BLaER1 treated with 17β-estradiol and CSF1 and Interleukin-3, amounts not matched to agents 10 nM and 100 nM (cell line): ENCODE measurements at regions not wholly inside any gene's neighbourhood (a gene's known extent, or its start where the extent isn't known, plus 50 kb on each side); places are given as distances from the start of the nearest gene placed in this dataset.

Source experiments
- H3K27ac ChIP-seq, 11 experiments: shearing (Covaris generic); formaldehyde crosslinking; 2 replicates each; pipeline ENCODE4 v1.8.1; 2022
- H3K27me3 ChIP-seq, 11 experiments: shearing (Covaris generic); formaldehyde crosslinking; 2 replicates each; pipeline ENCODE4 v1.8.1; 2022
- H3K36me3 ChIP-seq, 11 experiments: shearing (Covaris generic); formaldehyde crosslinking; 2 replicates each; pipeline ENCODE4 v1.8.1; 2022
- H3K4me1 ChIP-seq, 10 experiments: shearing (Covaris generic); formaldehyde crosslinking; 2 replicates each; pipeline ENCODE4 v1.8.1; 2022
- H3K4me2 ChIP-seq, 11 experiments: shearing (Covaris generic); formaldehyde crosslinking; 2 replicates each; pipeline ENCODE4 v1.8.1; 2022
- H3K4me3 ChIP-seq, 10 experiments: shearing (Covaris generic); formaldehyde crosslinking; 2 replicates each; pipeline ENCODE4 v1.8.1; 2022
- H3K9ac ChIP-seq, 11 experiments: shearing (Covaris generic); formaldehyde crosslinking; 2 replicates each; pipeline ENCODE4 v1.8.1; 2022
- H3K9me3 ChIP-seq, 11 experiments: shearing (Covaris generic); formaldehyde crosslinking; replicated peaks in 1 of 11; 2 replicates each; pipeline ENCODE4 v1.8.1; 2022
- H4K20me1 ChIP-seq, 11 experiments: shearing (Covaris generic); formaldehyde crosslinking; 2 replicates each; pipeline ENCODE4 v1.8.1; 2022
- Cebpa-rat ChIP-seq, 11 experiments: shearing (Covaris generic); IDR thresholded peaks; 2 replicates each; pipeline ENCODE4 v1.8.1; 2022

DNA sequence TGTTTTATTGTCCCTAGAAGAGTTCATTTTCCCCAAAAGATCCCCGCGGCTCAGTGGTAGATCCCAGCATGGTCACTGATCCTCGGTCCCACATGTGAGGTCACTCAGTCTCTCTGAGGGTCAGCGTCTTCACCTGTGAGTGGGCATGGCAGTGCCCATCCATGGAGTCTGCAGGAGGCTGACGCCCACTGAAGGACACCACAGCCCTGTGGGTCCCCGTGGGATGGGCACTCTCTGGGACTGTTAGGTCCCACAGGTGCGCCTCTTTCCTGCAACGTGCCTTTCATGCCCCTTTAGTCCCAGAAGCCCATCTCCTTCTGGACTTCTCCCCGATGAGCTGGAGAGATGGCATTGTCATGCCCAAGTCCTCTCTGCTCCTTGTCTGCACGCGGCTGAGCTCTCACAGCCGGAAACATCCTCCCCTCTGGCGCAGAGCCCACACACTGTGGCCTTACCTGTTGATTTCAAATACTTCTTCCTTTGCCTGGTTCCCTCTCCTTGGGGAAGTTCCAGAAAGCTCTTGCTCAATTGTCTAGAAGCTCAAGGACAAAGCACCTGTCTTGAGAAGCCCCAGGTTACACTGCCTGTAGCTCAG, 75.9 kb downstream of the PTGR3 start:
- H3K4me1 ChIP-seq = peaks cover 0 to 5% (median 0%) of the 10 kb centered on the region in 10 experiments; a peak in 2 of 20 replicates
- no peaks in the 10 kb centered on the region for H3K27me3 ChIP-seq
- no peak overlapping the region for H3K4me3 ChIP-seq
- H3K36me3 ChIP-seq = no peaks in the 10 kb centered on the region
- no peak for TF ChIP-seq Cebpa-rat (IDR thresholded peaks at IDR 0.05)
- H4K20me1 ChIP-seq = no peaks in the 10 kb centered on the region; a peak in 1 of 22 replicates
- H3K9ac ChIP-seq = no peak overlapping the region
- H3K4me2 ChIP-seq = no peak overlapping the region
- no peak overlapping the region for H3K27ac ChIP-seq
- no peaks in the 10 kb centered on the region for H3K9me3 ChIP-seq

DNA sequence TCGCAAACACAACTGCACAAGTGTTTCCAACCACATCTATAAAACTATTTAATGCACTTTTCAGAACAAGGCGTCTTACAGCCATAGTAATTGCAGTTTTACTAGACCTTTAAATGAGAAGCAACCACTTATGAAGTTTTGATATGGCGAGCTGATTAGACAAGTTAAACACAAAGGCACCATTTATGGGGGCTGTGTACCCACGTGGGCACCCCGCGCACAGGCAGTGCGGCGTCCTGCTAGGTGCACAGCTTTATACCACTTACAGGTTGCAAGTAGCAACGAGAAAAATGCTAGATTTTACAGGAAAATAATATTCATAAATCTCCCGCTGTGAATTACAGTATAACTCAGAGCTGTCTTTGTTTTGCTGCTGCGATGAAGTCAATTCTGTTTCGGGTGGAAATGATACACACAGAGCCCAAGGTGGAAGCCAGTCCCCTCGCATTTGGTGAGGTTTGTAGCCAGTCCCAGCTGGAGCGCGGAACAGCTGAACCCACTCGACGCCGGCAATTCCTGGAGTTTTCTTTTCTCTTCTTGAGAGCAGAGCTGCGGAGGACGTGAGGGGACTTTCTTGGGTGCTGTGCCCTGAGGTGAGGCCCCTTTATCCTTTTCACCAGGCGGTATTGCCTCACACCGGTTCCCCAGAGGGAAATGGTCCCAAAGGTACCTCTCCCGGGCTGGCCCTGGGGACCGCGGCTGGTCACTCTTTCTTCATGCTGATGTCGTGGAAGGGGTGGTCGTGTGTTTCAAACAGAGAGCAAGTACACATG, 76.7 kb downstream of the PTGR3 start:
- TF ChIP-seq Cebpa-rat (IDR thresholded peaks at IDR 0.05) = no peak
- Histone ChIP-seq H3K9ac (no peak overlapping the region), H3K9me3 (no peaks in the 10 kb centered on the region), H3K4me3 (no peak overlapping the region), H4K20me1 (no peaks in the 10 kb centered on the region; a peak in 1 of 22 replicates), H3K4me2 (no peak overlapping the region), H3K27ac (no peak overlapping the region), H3K36me3 (no peaks in the 10 kb centered on the region), H3K27me3 (no peaks in the 10 kb centered on the region), H3K4me1 (peaks cover 0 to 5% (median 0%) of the 10 kb centered on the region in 10 experiments; a peak in 2 of 20 replicates)

DNA sequence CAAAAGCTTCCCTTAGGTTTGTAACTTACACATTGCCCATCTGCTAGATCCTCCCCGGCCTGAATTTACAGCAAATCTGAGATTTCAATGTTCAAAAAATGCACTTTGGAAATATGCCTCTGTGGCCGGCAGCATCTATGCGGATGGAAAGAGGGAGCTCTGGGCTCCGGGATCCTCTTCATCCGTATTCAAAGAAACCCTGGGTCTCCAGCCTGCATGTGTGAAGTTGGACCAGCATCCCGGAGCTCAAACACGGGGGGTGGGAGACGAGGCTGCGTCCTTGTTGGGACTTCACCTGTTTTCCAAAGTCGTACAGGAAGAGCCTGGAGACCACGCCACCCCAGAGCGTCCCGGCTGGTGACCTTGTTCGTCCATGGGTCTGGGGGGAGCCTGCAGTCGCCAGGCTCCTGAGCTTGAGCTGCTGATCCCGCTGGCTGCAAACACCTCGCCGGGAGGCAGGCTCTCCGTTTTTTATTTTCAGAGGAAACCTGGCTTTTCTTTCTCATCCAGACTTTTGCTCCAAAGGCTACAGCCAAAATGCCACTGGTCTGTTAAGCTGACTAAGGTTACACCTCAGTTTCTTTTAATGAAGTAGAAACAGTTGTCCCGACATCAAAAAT, 77.4 kb downstream of the PTGR3 start:
- Histone ChIP-seq H3K4me1 (peaks cover 0 to 5% (median 0%) of the 10 kb centered on the region in 10 experiments; a peak in 2 of 20 replicates), H4K20me1 (no peaks in the 10 kb centered on the region; a peak in 1 of 22 replicates), H3K9ac (no peak overlapping the region), H3K4me3 (no peak overlapping the region), H3K27me3 (no peaks in the 10 kb centered on the region), H3K36me3 (no peaks in the 10 kb centered on the region), H3K27ac (no peak overlapping the region), H3K9me3 (no peaks in the 10 kb centered on the region), H3K4me2 (no peak overlapping the region)
- TF ChIP-seq Cebpa-rat (IDR thresholded peaks at IDR 0.05) = no peak

DNA sequence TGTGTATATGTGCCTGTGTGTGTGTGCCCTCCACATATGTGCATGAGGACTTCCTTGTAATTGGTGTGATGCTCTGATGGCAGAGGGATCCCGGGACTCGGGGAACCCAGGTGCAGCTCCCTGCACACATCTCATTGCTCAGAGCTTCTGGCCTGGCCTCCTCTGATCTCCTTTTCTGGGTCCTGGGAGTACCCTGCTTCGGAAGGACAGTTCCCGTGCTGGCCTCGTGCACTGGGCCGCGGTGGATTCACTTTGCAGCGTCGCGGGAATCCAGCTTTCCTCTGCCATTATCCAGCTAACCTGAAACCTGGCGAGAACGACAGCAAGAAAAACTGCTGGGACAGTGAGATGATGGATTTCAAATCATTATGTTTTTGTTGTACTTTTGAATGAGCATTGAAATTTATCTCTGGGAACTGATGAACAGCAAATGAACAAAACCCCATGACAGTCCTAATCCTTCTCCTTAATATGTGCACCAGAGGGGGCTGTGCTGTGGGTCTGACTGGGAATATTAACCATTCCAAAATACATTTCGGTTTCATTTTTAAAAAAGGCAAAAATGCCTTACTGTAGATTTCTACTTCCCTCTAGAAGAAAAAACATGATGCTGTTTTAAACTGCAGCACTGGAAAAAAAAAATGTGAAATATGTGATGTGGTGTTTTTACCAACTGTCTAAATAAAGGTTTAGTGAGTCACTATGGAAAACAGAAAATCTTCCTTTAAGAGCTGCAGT, 78.2 kb downstream of the PTGR3 start:
- H3K4me1 ChIP-seq = peaks cover 0 to 5% (median 0%) of the 10 kb centered on the region in 10 experiments; a peak in 2 of 20 replicates
- H3K4me3 ChIP-seq = no peak overlapping the region
- no peak for TF ChIP-seq Cebpa-rat (IDR thresholded peaks at IDR 0.05)
- no peak overlapping the region for H3K4me2 ChIP-seq
- H3K27ac ChIP-seq = no peak overlapping the region
- no peaks in the 10 kb centered on the region for H3K9me3 ChIP-seq
- H4K20me1 ChIP-seq = no peaks in the 10 kb centered on the region; a peak in 2 of 22 replicates
- H3K36me3 ChIP-seq = no peaks in the 10 kb centered on the region
- no peak overlapping the region for H3K9ac ChIP-seq
- no peaks in the 10 kb centered on the region for H3K27me3 ChIP-seq

DNA sequence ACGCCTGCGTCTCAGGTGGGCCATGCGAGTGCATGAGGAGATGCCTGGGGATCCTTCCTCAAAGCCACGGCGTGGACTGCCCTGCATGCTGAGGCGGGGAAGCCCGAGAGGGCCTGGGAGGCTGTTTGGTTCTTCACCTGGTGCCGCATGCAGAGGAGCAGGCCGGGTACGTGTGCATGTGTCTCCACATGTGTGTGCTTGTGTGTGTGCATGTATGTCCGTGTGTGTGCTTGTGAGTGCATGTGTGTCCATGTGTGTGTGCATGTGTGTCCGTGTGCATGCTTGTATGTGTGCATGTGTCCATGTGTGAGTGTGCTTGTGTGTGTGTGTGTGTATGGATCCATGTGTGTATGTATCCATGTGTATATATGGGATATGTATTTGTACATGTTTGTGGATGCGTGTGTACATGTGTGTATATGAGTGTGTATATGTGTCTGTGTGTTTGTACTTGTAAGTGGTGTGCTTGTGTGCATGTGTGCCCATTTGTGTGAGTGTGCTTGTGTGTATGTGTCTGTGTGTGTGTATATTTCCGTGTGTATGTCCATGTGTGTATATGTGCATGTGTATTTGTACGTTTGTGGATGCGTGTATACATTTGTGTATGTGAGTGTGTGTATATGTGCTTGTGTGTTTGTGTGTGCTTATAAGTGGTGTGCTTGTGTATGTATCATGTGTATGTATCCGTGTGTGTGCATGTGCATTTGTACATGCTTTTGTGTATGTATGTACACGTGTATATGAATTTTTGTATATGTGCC, 79.0 kb downstream of the PTGR3 start:
- no peaks in the 10 kb centered on the region for H3K9me3 ChIP-seq
- no peaks in the 10 kb centered on the region; a peak in 2 of 22 replicates for H4K20me1 ChIP-seq
- H3K36me3 ChIP-seq = no peaks in the 10 kb centered on the region
- H3K4me2 ChIP-seq = no peak overlapping the region
- H3K9ac ChIP-seq = no peak overlapping the region
- TF ChIP-seq Cebpa-rat (IDR thresholded peaks at IDR 0.05) = no peak
- peaks cover 0 to 5% (median 0%) of the 10 kb centered on the region in 10 experiments; a peak in 2 of 20 replicates for H3K4me1 ChIP-seq
- no peaks in the 10 kb centered on the region for H3K27me3 ChIP-seq
- H3K27ac ChIP-seq = no peak overlapping the region
- H3K4me3 ChIP-seq = no peak overlapping the region

DNA sequence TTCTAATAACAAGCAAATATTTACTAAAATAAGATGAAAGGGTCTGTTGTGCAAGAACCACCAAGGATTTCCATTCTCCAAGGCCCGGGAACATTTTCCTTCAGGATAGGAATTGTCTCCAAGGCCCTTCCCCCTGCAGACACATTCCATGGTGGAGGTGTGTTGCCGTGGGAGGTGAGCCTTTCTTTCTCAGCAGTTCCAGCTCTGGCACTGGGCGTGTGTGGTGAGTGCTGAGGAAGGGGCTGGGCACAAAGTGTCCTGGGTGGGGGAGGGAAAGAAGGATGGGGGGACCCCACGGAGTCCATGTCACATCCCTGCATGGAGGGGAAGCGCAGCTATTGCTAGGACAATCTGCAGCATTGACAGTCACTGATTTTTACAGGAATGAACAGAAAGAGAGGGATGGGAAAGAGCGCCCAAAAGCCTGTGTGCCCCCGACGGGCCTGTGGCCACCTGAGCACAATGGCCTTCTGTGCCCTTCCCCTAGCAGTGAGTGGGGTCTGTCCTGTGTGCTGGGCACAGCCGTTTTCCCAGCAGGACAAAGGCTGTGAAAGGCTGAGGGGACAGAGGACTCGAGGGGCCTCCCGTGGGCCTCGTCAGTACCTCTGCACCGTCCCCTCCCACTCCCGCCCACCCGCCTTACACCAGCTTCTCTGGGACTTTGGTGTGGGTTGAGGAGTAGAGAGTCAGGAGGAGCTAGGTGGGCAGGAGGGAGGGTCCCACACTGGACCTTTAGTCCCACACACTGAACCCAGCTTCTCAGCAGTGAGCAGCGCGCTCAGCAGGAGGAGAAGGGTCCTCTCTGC, 79.8 kb downstream of the PTGR3 start:
- H3K4me3 ChIP-seq = no peak overlapping the region
- no peak overlapping the region for H3K9ac ChIP-seq
- no peaks in the 10 kb centered on the region for H3K9me3 ChIP-seq
- no peaks in the 10 kb centered on the region; a peak in 2 of 22 replicates for H4K20me1 ChIP-seq
- H3K36me3 ChIP-seq = no peaks in the 10 kb centered on the region
- peaks cover 0 to 4% (median 0%) of the 10 kb centered on the region in 10 experiments; a peak in 2 of 20 replicates for H3K4me1 ChIP-seq
- H3K4me2 ChIP-seq = no peak overlapping the region
- H3K27me3 ChIP-seq = no peaks in the 10 kb centered on the region
- H3K27ac ChIP-seq = no peak overlapping the region
- no peak for TF ChIP-seq Cebpa-rat (IDR thresholded peaks at IDR 0.05)

DNA sequence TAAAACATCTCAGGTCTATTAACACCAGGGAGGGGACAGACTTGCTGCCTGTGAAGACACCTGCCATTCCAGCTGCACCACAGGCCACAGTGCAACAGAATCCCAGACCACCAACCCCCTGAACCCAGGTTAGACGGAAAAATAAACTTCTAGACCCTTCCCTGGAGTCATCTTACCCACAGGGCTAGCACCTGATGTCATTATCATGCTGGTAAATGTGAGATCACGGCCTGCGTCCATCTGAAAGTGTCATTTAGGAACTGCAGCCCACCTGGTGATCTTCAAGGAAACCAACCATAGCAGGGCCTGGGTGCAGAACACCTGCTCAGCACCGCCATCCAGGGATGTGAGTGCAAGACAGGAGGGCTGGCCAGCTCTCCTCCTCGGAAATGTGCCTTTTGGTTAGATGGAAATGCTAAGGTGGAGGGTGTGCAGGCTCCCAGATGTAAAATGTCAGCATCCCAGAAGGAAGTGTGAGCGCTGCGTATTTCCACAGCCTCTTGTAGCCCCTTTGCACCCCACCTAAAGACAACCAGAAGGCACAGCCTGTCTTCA, 80.8 kb downstream of the PTGR3 start:
- no peaks in the 10 kb centered on the region; a peak in 2 of 22 replicates for H4K20me1 ChIP-seq
- H3K9ac ChIP-seq = no peak overlapping the region
- H3K4me2 ChIP-seq = no peak overlapping the region
- H3K27ac ChIP-seq = no peak overlapping the region
- no peaks in the 10 kb centered on the region for H3K9me3 ChIP-seq
- no peaks in the 10 kb centered on the region for H3K27me3 ChIP-seq
- TF ChIP-seq Cebpa-rat (IDR thresholded peaks at IDR 0.05) = no peak
- no peak overlapping the region for H3K4me3 ChIP-seq
- H3K4me1 ChIP-seq = no peaks in the 10 kb centered on the region
- H3K36me3 ChIP-seq = no peaks in the 10 kb centered on the region
